PC-9 (cell line): ENCODE measurements at regions not wholly inside any gene's neighbourhood (a gene's known extent, or its start where the extent isn't known, plus 50 kb on each side); places are given as distances from the start of the nearest gene placed in this dataset.

Experiments used
- BruUV-seq: library from RNA; stranded (reverse); fragments of 400-500 nt; replicated peaks from 2 replicates; lab custom pipeline; 2021; lab: Mats Ljungman, UMichigan
- CTCF ChIA-PET: fragments of 300-600 bp; sonication (Branson Sonifier 250); formaldehyde crosslinking; loops from one replicate; lab custom pipeline; 2022; ENCODE audit warnings: antibody characterized with exemption; lab: Charles Lee
- POLR2A ChIA-PET: fragments of 300-600 bp; sonication (Branson Sonifier 250); formaldehyde crosslinking; loops from one replicate; lab custom pipeline; 2022; ENCODE audit warnings: antibody characterized with exemption; ENCODE audit not compliant: unreplicated experiment; lab: Charles Lee
- DNase-seq, 2 experiments: peaks; one replicate each; pipeline versions ENCODE4 v3.0.0 to v3.0.0-alpha.2; 2015 to 2022; ENCODE audit warnings: mixed read lengths in 1 of 2
- H2AFZ ChIP-seq: fragments of 200-600 bp; sonication (generic); 2 replicates; pipeline ENCODE4 v1.8.1; 2017; ENCODE audit warnings: antibody characterized with exemption
- H3F3A ChIP-seq: fragments of 200-600 bp; sonication (generic); 2 replicates; pipeline ENCODE4 v1.8.1; 2017; ENCODE audit warnings: antibody characterized with exemption, mild to moderate bottlenecking, low read depth; ENCODE audit not compliant: insufficient read depth
- H3K27ac ChIP-seq: fragments of 200-600 bp; sonication (generic); 2 replicates; pipeline ENCODE4 v1.6.1; 2016; ENCODE audit warnings: mixed run types
- H3K27me3 ChIP-seq: fragments of 200-600 bp; sonication (generic); 2 replicates; pipeline ENCODE4 v1.6.1; 2016; ENCODE audit warnings: low read depth, mixed run types; ENCODE audit not compliant: insufficient read depth
- H3K36me3 ChIP-seq: fragments of 200-600 bp; sonication (generic); 2 replicates; pipeline ENCODE4 v1.6.1; 2016; ENCODE audit warnings: low read depth, mixed run types
- H3K4me1 ChIP-seq: fragments of 200-600 bp; sonication (generic); replicated peaks from 2 replicates; pipeline ENCODE4 v1.6.1; 2016; ENCODE audit warnings: mixed run types; ENCODE audit not compliant: insufficient read depth
- H3K4me2 ChIP-seq: fragments of 200-600 bp; sonication (generic); 2 replicates; pipeline ENCODE4 v1.6.1; 2017; ENCODE audit warnings: mixed run types
- H3K4me3 ChIP-seq: fragments of 200-600 bp; sonication (generic); 2 replicates; pipeline ENCODE4 v1.6.1; 2016; ENCODE audit warnings: mixed run types
- H3K79me2 ChIP-seq: fragments of 200-600 bp; sonication (generic); 2 replicates; pipeline ENCODE4 v1.6.1; 2017; ENCODE audit warnings: low read depth, mixed run types
- H3K9me2 ChIP-seq: fragments of 200-600 bp; sonication (generic); 2 replicates; pipeline ENCODE4 v1.8.1; 2017; ENCODE audit warnings: mild to moderate bottlenecking; ENCODE audit not compliant: insufficient read depth
- H3K9me3 ChIP-seq: fragments of 200-600 bp; sonication (generic); 2 replicates; pipeline ENCODE4 v1.8.1; 2016; ENCODE audit warnings: low read depth; ENCODE audit not compliant: insufficient read depth
- H4K20me1 ChIP-seq: fragments of 200-600 bp; sonication (generic); 2 replicates; pipeline ENCODE4 v1.8.1; 2017; ENCODE audit not compliant: insufficient read depth
- CTCF ChIP-seq: fragments of 200-600 bp; sonication (generic); conservative IDR thresholded peaks from 2 replicates; pipeline ENCODE4 v1.6.1; 2017; ENCODE audit warnings: mixed run types, antibody characterized with exemption, mild to moderate bottlenecking, moderate library complexity
- EZH2 ChIP-seq: fragments of 200-600 bp; sonication (generic); IDR thresholded peaks from 2 replicates; pipeline ENCODE4 v1.8.0; 2017; ENCODE audit warnings: antibody characterized with exemption, low read depth
- intact Hi-C: fragments of 100-400 bp; cut with micrococcal nuclease; formaldehyde crosslinking; loops from one replicate; pipeline ENCODE4 v1.10.0; 2022; ENCODE audit not compliant: unreplicated experiment

DNA sequence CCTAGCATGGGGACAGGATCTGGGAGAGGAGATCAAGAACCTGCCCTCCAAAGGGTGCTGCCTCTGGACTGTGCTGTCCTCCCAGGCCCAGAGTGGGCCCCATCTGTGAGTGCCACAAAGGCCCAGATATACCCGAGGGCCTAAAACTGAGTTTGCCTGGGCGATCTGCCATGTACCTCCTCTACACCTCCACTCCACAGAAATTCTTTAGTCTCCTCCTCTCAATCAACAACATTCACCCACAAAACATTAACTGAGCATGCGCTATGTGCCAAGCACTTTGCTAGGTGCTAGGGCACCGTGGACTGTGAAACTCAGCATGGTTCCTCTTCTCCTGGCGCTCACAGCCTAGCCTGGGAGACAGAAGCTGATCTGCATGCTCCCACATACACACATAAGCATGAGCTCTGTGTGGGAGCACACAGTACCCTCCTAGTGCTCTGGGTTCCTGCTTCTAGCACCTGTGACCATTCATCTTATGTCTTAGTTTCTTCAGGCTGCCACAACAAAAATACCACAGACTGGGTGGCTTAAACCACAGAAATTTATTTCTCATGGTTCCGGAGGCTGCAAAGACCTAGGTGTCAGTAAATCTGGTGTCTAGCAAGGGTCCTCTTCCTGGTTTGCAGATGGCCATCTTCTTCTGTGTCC, 82.0 kb upstream of the FSTL4 start:
- Histone ChIP-seq H3K79me2 (no peaks in the 10 kb centered on the region), H2AFZ (no peak overlapping the region), H3K4me3 (no peak overlapping the region), H3F3A (no peaks in the 10 kb centered on the region), H3K4me1 (0 out of 2 replicates have a peak, but pooled peaks cover 6% of the 10 kb centered on the region), H3K9me3 (no peaks in the 10 kb centered on the region), H3K36me3 (no peaks in the 10 kb centered on the region), H4K20me1 (no peaks in the 10 kb centered on the region), H3K27me3 (no peaks in the 10 kb centered on the region), H3K27ac (no peak overlapping the region), H3K9me2 (no peaks in the 10 kb centered on the region), H3K4me2 (no peak overlapping the region)
- intact Hi-C loops = no loop called here
- DNase-seq = no peak
- POLR2A ChIA-PET = no interaction called here
- CTCF ChIA-PET = no interaction called here
- no TSS peak for BruUV-seq
- no peak for TF ChIP-seq EZH2
- TF ChIP-seq CTCF = no peak

- ChIA-PET POLR2A (no interaction called here), CTCF (no interaction called here)
- H3K4me2 ChIP-seq = no peak overlapping the region
- no peaks in the 10 kb centered on the region for H3K79me2 ChIP-seq
- H3K36me3 ChIP-seq = no peaks in the 10 kb centered on the region
- H3F3A ChIP-seq = no peaks in the 10 kb centered on the region; the same call in 1 of the 2 replicates
- H2AFZ ChIP-seq = no peak overlapping the region
- no peaks in the 10 kb centered on the region for H4K20me1 ChIP-seq
- no TSS peak for BruUV-seq
- intact Hi-C loops = no loop called here
- H3K9me3 ChIP-seq = no peaks in the 10 kb centered on the region
- H3K4me3 ChIP-seq = no peak overlapping the region
- TF ChIP-seq CTCF (no peak), EZH2 (no peak)
- no peak for DNase-seq
- H3K27me3 ChIP-seq = no peaks in the 10 kb centered on the region
- H3K27ac ChIP-seq = no peak overlapping the region
- H3K9me2 ChIP-seq = no peaks in the 10 kb centered on the region
- H3K4me1 ChIP-seq = 0 out of 2 replicates have a peak, but pooled peaks cover 6% of the 10 kb centered on the region
Observed at GRCh38 chr5:133691448-133691847, 79.1 kb upstream of the FSTL4 start.

DNA sequence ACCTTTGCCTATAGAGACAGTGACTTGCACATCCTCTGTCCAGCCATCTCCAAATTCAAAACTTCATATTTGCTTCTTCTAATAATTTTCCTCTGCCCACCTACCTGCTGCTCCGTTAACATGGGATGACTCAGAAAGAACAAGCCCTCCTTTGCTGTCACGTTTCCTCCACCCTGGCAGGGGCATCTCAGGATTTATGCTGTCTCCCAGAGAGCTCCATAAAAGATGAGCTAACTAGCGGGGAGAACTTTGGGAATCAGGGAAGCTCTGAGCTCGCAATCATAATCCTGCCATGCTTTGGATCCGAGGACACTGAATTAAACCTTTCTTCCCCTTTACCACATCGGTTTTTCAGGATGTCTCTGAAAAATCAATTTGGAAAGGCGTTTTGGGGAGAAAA, 78.4 kb upstream of the FSTL4 start:
- Histone ChIP-seq H3K79me2 (no peaks in the 10 kb centered on the region), H3K4me1 (0 out of 2 replicates have a peak, but pooled peaks cover 6% of the 10 kb centered on the region), H3F3A (no peaks in the 10 kb centered on the region; the same call in 1 of the 2 replicates), H3K9me3 (no peaks in the 10 kb centered on the region), H3K9me2 (no peaks in the 10 kb centered on the region), H3K4me2 (no peak overlapping the region), H2AFZ (no peak overlapping the region), H3K27ac (no peak overlapping the region), H3K4me3 (no peak overlapping the region), H4K20me1 (no peaks in the 10 kb centered on the region), H3K36me3 (no peaks in the 10 kb centered on the region), H3K27me3 (no peaks in the 10 kb centered on the region)
- POLR2A ChIA-PET = no interaction called here
- intact Hi-C loops = no loop called here
- CTCF ChIA-PET = no interaction called here
- no TSS peak for BruUV-seq
- DNase-seq = no peak
- no peak for TF ChIP-seq EZH2
- no peak for TF ChIP-seq CTCF
